SK-N-SH (cell line): ENCODE measurements at regions not wholly inside any gene's neighbourhood (a gene's known extent, or its start where the extent isn't known, plus 50 kb on each side); places are given as distances from the start of the nearest gene placed in this dataset.

ENCODE experiments used
- CTCF ChIA-PET: fragments of 300-600, 350-600 bp; formaldehyde crosslinking; extraction: SDS; loops from one replicate; lab custom pipeline; 2021; lab: Yijun Ruan, JAX
- POLR2A ChIA-PET: fragments of 350-600 bp; sonication (Branson Sonifier 250); formaldehyde crosslinking; extraction: SDS; loops from one replicate; lab custom pipeline; 2020; ENCODE audit warnings: antibody characterized with exemption, inconsistent platforms; lab: Yijun Ruan, JAX
- DNase-seq: peaks from one replicate; pipeline ENCODE4 v3.0.0; 2012
- H2AFZ ChIP-seq: fragments of 200-600 bp; sonication (generic); 2 replicates; pipeline ENCODE4 v1.8.1; 2016; ENCODE audit warnings: antibody characterized with exemption, mild to moderate bottlenecking, low read depth
- H3F3A ChIP-seq: fragments of 200-600 bp; sonication (generic); replicated peaks from 2 replicates; pipeline ENCODE3; 2016; ENCODE audit warnings: antibody characterized with exemption, mild to moderate bottlenecking; ENCODE audit not compliant: insufficient read depth
- H3K27ac ChIP-seq, 2 experiments: fragments of 200-500 bp in 1 of 2; fragments of 200-600 bp in 1 of 2; sonication (Bioruptor generic) in 1 of 2; sonication (generic), shearing (Covaris generic) in 1 of 2; 2 replicates each; pipeline versions ENCODE4 v1.5.1 to v1.6.1; 2014 to 2016; ENCODE audit warnings: low read depth in 2 of 2, inconsistent platforms in 1 of 2, low read length in 1 of 2, mild to moderate bottlenecking in 1 of 2, mixed read lengths in 1 of 2
- H3K27me3 ChIP-seq: fragments of 200-600 bp; sonication (generic), shearing (Covaris generic); 2 replicates; pipeline ENCODE4 v1.6.1; 2016; ENCODE audit warnings: mixed run types; ENCODE audit not compliant: insufficient read depth
- H3K36me3 ChIP-seq, 2 experiments: fragments of 200-500 bp in 1 of 2; fragments of 200-600 bp in 1 of 2; sonication (Bioruptor generic) in 1 of 2; sonication (generic) in 1 of 2; replicated peaks in 1 of 2; 2 replicates each; pipeline versions ENCODE3 to v1.5.1; 2014 to 2016; ENCODE audit warnings: low read length in 1 of 2, mild to moderate bottlenecking in 1 of 2; ENCODE audit not compliant: insufficient read depth in 2 of 2, control insufficient read depth in 1 of 2
- H3K4me1 ChIP-seq, 2 experiments: fragments of 200-500 bp in 1 of 2; fragments of 200-600 bp in 1 of 2; sonication (Bioruptor generic) in 1 of 2; sonication (generic), shearing (Covaris generic) in 1 of 2; 2 replicates each; pipeline versions ENCODE4 v1.5.1 to v1.6.1; 2014 to 2016; ENCODE audit warnings: low read depth in 1 of 2, low read length in 1 of 2, mixed run types in 1 of 2; ENCODE audit not compliant: insufficient read depth in 2 of 2, control insufficient read depth in 1 of 2
- H3K4me2 ChIP-seq: fragments of 200-600 bp; sonication (generic), shearing (Covaris generic); 2 replicates; pipeline ENCODE4 v1.6.1; 2017; ENCODE audit warnings: mixed run types
- H3K4me3 ChIP-seq, 2 experiments: fragments of 200-500 bp in 1 of 2; fragments of 200-600 bp in 1 of 2; sonication (Bioruptor generic) in 1 of 2; sonication (generic), shearing (Covaris generic) in 1 of 2; 2 replicates each; pipeline versions ENCODE4 v1.5.1 to v1.8.1; 2014 to 2016; ENCODE audit warnings: low read depth in 2 of 2, inconsistent platforms in 1 of 2, low read length in 1 of 2, mild to moderate bottlenecking in 1 of 2, mixed read lengths in 1 of 2, moderate library complexity in 1 of 2
- H3K79me2 ChIP-seq: fragments of 200-600 bp; sonication (generic); 2 replicates; pipeline ENCODE4 v1.8.1; 2017; ENCODE audit warnings: mild to moderate bottlenecking; ENCODE audit not compliant: insufficient read depth
- H3K9ac ChIP-seq: fragments of 200-600 bp; sonication (generic); 2 replicates; pipeline ENCODE4 v1.6.1; 2017; ENCODE audit warnings: mixed run types
- H3K9me2 ChIP-seq: fragments of 200-600 bp; sonication (generic); 2 replicates; pipeline ENCODE4 v1.6.1; 2017; ENCODE audit warnings: mixed run types
- H3K9me3 ChIP-seq: fragments of 200-600 bp; sonication (generic); 2 replicates; pipeline ENCODE4 v1.6.1; 2017; ENCODE audit warnings: mixed run types, mild to moderate bottlenecking, moderate library complexity
- H4K20me1 ChIP-seq: fragments of 200-600 bp; sonication (generic); 2 replicates; pipeline ENCODE4 v1.6.1; 2017; ENCODE audit warnings: mild to moderate bottlenecking, mixed run types; ENCODE audit not compliant: insufficient read depth
- EP300 ChIP-seq, 2 experiments: IDR thresholded peaks; 2 replicates each; pipeline versions ENCODE4 v1.4.0 to v1.6.1; 2012; ENCODE audit warnings: borderline replicate concordance in 1 of 2, low read depth in 1 of 2, low read length in 1 of 2
- FOSL2 ChIP-seq: IDR thresholded peaks from 2 replicates; pipeline ENCODE4 v1.4.0; 2012; ENCODE audit warnings: low read depth, mild to moderate bottlenecking, moderate library complexity, borderline replicate concordance
- FOXJ3 ChIP-seq: sonication (generic); formaldehyde crosslinking; IDR thresholded peaks from 2 replicates; pipeline ENCODE4 v1.5.1; 2020; ENCODE audit warnings: mild to moderate bottlenecking, missing genetic modification reagents
- FOXM1 ChIP-seq: IDR thresholded peaks from 2 replicates; pipeline ENCODE4 v1.4.0; 2012; ENCODE audit warnings: low read depth, mild to moderate bottlenecking
- MEF2A ChIP-seq: IDR thresholded peaks from 2 replicates; pipeline ENCODE4 v1.4.0; 2012; ENCODE audit warnings: low read depth, borderline replicate concordance
- MXI1 ChIP-seq: IDR thresholded peaks from 2 replicates; pipeline ENCODE4 v1.6.1; 2012; ENCODE audit warnings: mild to moderate bottlenecking, low read depth, low read length, improper control_type of control experiment
- NFIC ChIP-seq: IDR thresholded peaks from 2 replicates; pipeline ENCODE4 v1.4.0; 2012; ENCODE audit warnings: borderline replicate concordance
- NRF1 ChIP-seq: IDR thresholded peaks from 2 replicates; pipeline ENCODE4 v1.6.1; 2012; ENCODE audit warnings: low read depth, mild to moderate bottlenecking, low read length
- POLR2AphosphoS5 ChIP-seq: IDR thresholded peaks from 2 replicates; pipeline ENCODE4 v1.6.1; 2012; ENCODE audit warnings: low read depth, low read length
- RCOR1 ChIP-seq: fragments of 150-350 bp; IDR thresholded peaks from 2 replicates; pipeline ENCODE4 v1.6.1; 2017; ENCODE audit warnings: antibody characterized with exemption, low read length
- RXRA ChIP-seq: IDR thresholded peaks from 2 replicates; pipeline ENCODE4 v1.4.0; 2012; ENCODE audit warnings: low read depth, mild to moderate bottlenecking, borderline replicate concordance
- SIN3A ChIP-seq: IDR thresholded peaks from 2 replicates; pipeline ENCODE4 v1.6.1; 2012; ENCODE audit warnings: low read depth, mild to moderate bottlenecking, low read length, moderate library complexity, borderline replicate concordance
- TAF1 ChIP-seq: IDR thresholded peaks from 2 replicates; pipeline ENCODE4 v1.6.1; 2012; ENCODE audit warnings: low read depth, mild to moderate bottlenecking, low read length, moderate library complexity, borderline replicate concordance
- TCF12 ChIP-seq: IDR thresholded peaks from 2 replicates; pipeline ENCODE4 v1.4.0; 2012
- YY1 ChIP-seq: IDR thresholded peaks from 2 replicates; pipeline ENCODE4 v1.4.0; 2012; ENCODE audit warnings: low read depth, mild to moderate bottlenecking
- WGBS: methylation state at CpG from one replicate; pipeline ENCODE4 v1.1.6; 2017; ENCODE audit warnings: low lambda C conversion rate; 5-methylcytosine and 5-hydroxymethylcytosine counted together
- TF ChIP-seq, protein P1 (sequence below): fragments of 200-600 bp; sonication (generic); IDR thresholded peaks from 2 replicates; pipeline ENCODE4 v1.6.1; 2017; ENCODE audit warnings: antibody characterized with exemption, mild to moderate bottlenecking, moderate library complexity
- TF ChIP-seq, protein P2 (sequence below): IDR thresholded peaks from 2 replicates; pipeline ENCODE4 v1.4.0; 2012; ENCODE audit warnings: low read depth
- TF ChIP-seq, protein P3 (sequence below): IDR thresholded peaks from 2 replicates; pipeline ENCODE4 v1.6.1; 2012; ENCODE audit warnings: mild to moderate bottlenecking, low read depth, low read length, moderate library complexity
- TF ChIP-seq, protein P4 (sequence below): IDR thresholded peaks from 2 replicates; pipeline ENCODE4 v1.4.0; 2012; ENCODE audit warnings: low read depth, borderline replicate concordance
- TF ChIP-seq, protein P5 (sequence below): fragments of 150-350 bp; IDR thresholded peaks from 2 replicates; pipeline ENCODE4 v1.6.1; 2017; ENCODE audit warnings: antibody characterized with exemption, low read length, low read depth, borderline replicate concordance

DNA sequence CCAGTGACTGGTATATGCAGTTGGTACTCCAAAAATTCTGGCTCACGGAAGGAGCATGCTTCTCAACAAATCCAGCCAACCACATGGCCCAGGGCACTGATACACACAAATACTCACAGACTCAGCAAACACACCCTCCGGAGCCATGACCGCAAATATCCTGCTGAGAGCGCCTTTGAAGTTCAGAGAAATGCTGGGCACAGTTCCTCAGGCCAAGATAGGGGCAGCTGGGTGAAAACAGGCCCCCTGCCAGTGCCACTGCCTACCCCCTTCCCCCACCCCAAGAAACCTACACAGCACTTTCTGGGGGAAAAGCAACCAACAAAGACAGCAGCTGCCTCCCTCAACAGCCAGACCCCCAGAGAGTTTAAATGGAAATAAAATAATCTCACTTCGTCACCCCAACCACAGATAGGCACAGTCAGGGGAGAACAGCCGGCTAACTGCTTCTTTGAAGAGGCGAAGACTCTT lies 120.0 kb downstream of the C5orf15 start:
- CTCF ChIA-PET, result interaction anchor here (0.6 to 2.1 kb wide), 2 partner anchors 21 to 109 kb away, joined by 3 to 7 read pairs; no protein-coding TSS in a partner anchor
- no peak overlapping the region for H3K4me3 ChIP-seq
- WGBS, result 62% methylated on average over 4 of the region's 7 CpGs
- no peak for DNase-seq
- POLR2A ChIA-PET, result no interaction called here
- no peak overlapping the region for H3K4me2 ChIP-seq
- H3F3A ChIP-seq, result no peaks in the 10 kb centered on the region
- no peaks in the 10 kb centered on the region for H3K36me3 ChIP-seq
- H3K79me2 ChIP-seq, result no peaks in the 10 kb centered on the region
- H3K9ac ChIP-seq, result no peak overlapping the region
- peaks cover 0 to 6% of the 10 kb centered on the region in 2 experiments; a peak in 1 of 4 replicates for H3K4me1 ChIP-seq
- no peaks in the 10 kb centered on the region for H3K9me2 ChIP-seq
- H3K27me3 ChIP-seq, result no peaks in the 10 kb centered on the region
- TF ChIP-seq RCOR1 (no peak), NRF1 (no peak), MXI1 (no peak), TAF1 (no peak), POLR2AphosphoS5 (no peak), YY1 (no peak), FOXM1 (no peak), MEF2A (no peak), NFIC (no peak), SIN3A (no peak), RXRA (no peak), TCF12 (no peak), FOXJ3 (CRISPR knock-in tag) (no peak), FOSL2 (no peak), EP300 (IDR thresholded peaks at IDR 0.05; ENCODE audit: borderline replicate concordance in 1 of 2, low read depth in 1 of 2, low read length in 1 of 2) (no peak)
- TF ChIP-seq, protein P1, sequence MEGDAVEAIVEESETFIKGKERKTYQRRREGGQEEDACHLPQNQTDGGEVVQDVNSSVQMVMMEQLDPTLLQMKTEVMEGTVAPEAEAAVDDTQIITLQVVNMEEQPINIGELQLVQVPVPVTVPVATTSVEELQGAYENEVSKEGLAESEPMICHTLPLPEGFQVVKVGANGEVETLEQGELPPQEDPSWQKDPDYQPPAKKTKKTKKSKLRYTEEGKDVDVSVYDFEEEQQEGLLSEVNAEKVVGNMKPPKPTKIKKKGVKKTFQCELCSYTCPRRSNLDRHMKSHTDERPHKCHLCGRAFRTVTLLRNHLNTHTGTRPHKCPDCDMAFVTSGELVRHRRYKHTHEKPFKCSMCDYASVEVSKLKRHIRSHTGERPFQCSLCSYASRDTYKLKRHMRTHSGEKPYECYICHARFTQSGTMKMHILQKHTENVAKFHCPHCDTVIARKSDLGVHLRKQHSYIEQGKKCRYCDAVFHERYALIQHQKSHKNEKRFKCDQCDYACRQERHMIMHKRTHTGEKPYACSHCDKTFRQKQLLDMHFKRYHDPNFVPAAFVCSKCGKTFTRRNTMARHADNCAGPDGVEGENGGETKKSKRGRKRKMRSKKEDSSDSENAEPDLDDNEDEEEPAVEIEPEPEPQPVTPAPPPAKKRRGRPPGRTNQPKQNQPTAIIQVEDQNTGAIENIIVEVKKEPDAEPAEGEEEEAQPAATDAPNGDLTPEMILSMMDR, result no peak
- TF ChIP-seq, protein P2, sequence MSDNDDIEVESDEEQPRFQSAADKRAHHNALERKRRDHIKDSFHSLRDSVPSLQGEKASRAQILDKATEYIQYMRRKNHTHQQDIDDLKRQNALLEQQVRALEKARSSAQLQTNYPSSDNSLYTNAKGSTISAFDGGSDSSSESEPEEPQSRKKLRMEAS, result no peak
- TF ChIP-seq, protein P3, sequence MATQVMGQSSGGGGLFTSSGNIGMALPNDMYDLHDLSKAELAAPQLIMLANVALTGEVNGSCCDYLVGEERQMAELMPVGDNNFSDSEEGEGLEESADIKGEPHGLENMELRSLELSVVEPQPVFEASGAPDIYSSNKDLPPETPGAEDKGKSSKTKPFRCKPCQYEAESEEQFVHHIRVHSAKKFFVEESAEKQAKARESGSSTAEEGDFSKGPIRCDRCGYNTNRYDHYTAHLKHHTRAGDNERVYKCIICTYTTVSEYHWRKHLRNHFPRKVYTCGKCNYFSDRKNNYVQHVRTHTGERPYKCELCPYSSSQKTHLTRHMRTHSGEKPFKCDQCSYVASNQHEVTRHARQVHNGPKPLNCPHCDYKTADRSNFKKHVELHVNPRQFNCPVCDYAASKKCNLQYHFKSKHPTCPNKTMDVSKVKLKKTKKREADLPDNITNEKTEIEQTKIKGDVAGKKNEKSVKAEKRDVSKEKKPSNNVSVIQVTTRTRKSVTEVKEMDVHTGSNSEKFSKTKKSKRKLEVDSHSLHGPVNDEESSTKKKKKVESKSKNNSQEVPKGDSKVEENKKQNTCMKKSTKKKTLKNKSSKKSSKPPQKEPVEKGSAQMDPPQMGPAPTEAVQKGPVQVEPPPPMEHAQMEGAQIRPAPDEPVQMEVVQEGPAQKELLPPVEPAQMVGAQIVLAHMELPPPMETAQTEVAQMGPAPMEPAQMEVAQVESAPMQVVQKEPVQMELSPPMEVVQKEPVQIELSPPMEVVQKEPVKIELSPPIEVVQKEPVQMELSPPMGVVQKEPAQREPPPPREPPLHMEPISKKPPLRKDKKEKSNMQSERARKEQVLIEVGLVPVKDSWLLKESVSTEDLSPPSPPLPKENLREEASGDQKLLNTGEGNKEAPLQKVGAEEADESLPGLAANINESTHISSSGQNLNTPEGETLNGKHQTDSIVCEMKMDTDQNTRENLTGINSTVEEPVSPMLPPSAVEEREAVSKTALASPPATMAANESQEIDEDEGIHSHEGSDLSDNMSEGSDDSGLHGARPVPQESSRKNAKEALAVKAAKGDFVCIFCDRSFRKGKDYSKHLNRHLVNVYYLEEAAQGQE, result no peak
- TF ChIP-seq, protein P4, sequence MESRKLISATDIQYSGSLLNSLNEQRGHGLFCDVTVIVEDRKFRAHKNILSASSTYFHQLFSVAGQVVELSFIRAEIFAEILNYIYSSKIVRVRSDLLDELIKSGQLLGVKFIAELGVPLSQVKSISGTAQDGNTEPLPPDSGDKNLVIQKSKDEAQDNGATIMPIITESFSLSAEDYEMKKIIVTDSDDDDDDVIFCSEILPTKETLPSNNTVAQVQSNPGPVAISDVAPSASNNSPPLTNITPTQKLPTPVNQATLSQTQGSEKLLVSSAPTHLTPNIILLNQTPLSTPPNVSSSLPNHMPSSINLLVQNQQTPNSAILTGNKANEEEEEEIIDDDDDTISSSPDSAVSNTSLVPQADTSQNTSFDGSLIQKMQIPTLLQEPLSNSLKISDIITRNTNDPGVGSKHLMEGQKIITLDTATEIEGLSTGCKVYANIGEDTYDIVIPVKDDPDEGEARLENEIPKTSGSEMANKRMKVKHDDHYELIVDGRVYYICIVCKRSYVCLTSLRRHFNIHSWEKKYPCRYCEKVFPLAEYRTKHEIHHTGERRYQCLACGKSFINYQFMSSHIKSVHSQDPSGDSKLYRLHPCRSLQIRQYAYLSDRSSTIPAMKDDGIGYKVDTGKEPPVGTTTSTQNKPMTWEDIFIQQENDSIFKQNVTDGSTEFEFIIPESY, result no peak
- TF ChIP-seq, protein P5, sequence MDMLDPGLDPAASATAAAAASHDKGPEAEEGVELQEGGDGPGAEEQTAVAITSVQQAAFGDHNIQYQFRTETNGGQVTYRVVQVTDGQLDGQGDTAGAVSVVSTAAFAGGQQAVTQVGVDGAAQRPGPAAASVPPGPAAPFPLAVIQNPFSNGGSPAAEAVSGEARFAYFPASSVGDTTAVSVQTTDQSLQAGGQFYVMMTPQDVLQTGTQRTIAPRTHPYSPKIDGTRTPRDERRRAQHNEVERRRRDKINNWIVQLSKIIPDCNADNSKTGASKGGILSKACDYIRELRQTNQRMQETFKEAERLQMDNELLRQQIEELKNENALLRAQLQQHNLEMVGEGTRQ, result no peak
- no peaks in the 10 kb centered on the region for H3K9me3 ChIP-seq
- no peaks in the 10 kb centered on the region for H4K20me1 ChIP-seq
- H2AFZ ChIP-seq, result no peak overlapping the region
- H3K27ac ChIP-seq, result no peak overlapping the region
